GM23338 (cell line): ENCODE measurements at regions not wholly inside any gene's neighbourhood (a gene's known extent, or its start where the extent isn't known, plus 50 kb on each side); places are given as distances from the start of the nearest gene placed in this dataset.

ENCODE experiments used
- ATAC-seq: fragments of 200-7000 bp; cut with Tn5 transposase; 3 replicates; pipeline ENCODE4 v1.9.1; 2020
- DNase-seq: peaks from one replicate; pipeline ENCODE4 v3.0.0-alpha.2; 2015; ENCODE audit warnings: low spot score
- H2AFZ ChIP-seq: fragments of 200-600 bp; sonication (generic); 2 replicates; pipeline ENCODE4 v1.8.0; 2016; ENCODE audit warnings: antibody characterized with exemption, mild to moderate bottlenecking, moderate library complexity
- H3F3A ChIP-seq: fragments of 200-600 bp; sonication (generic); replicated peaks from 2 replicates; pipeline ENCODE4 v1.8.0; 2017; ENCODE audit warnings: antibody characterized with exemption, mixed run types, low read depth
- H3K27ac ChIP-seq: fragments of 200-600 bp; sonication (generic); 2 replicates; pipeline ENCODE4 v1.6.1; 2016; ENCODE audit warnings: low read depth
- H3K27me3 ChIP-seq: fragments of 200-600 bp; sonication (generic); 2 replicates; pipeline ENCODE4 v1.8.0; 2016; ENCODE audit warnings: mild to moderate bottlenecking, mixed run types, moderate library complexity; ENCODE audit not compliant: insufficient read depth
- H3K36me3 ChIP-seq: fragments of 200-600 bp; sonication (generic); 2 replicates; pipeline ENCODE4 v1.8.0; 2016; ENCODE audit warnings: mild to moderate bottlenecking; ENCODE audit not compliant: insufficient read depth
- H3K4me1 ChIP-seq: fragments of 200-600 bp; sonication (generic); 2 replicates; pipeline ENCODE4 v1.8.0; 2016; ENCODE audit warnings: mild to moderate bottlenecking, moderate library complexity; ENCODE audit not compliant: insufficient read depth
- H3K4me2 ChIP-seq: fragments of 200-600 bp; sonication (generic); 2 replicates; pipeline ENCODE4 v1.7.1; 2017; ENCODE audit warnings: mixed run types
- H3K4me3 ChIP-seq: fragments of 200-600 bp; sonication (generic); 2 replicates; pipeline ENCODE4 v1.6.1; 2016; ENCODE audit warnings: mixed run types
- H3K79me2 ChIP-seq: fragments of 200-600 bp; sonication (generic); replicated peaks from 2 replicates; pipeline ENCODE4 v1.8.0; 2017; ENCODE audit warnings: mild to moderate bottlenecking; ENCODE audit not compliant: insufficient read depth
- H3K9me2 ChIP-seq: fragments of 200-600 bp; sonication (generic); 2 replicates; pipeline ENCODE4 v1.8.0; 2017; ENCODE audit not compliant: insufficient read depth
- H4K20me1 ChIP-seq: fragments of 200-600 bp; sonication (generic); replicated peaks from 2 replicates; pipeline ENCODE4 v1.8.0; 2017; ENCODE audit warnings: mild to moderate bottlenecking; ENCODE audit not compliant: insufficient read depth
- H3K27ac Mint-ChIP-seq: 2 replicates; pipeline ENCODE4 v1.8.0; 2020; ENCODE audit warnings: inconsistent platforms, mild to moderate bottlenecking, moderate library complexity, mixed read lengths
- H3K27me3 Mint-ChIP-seq: 3 replicates; pipeline ENCODE4 v1.8.0; 2022; ENCODE audit warnings: low read depth, mild to moderate bottlenecking, moderate library complexity, mixed read lengths, inconsistent platforms; ENCODE audit not compliant: insufficient read depth, poor library complexity
- H3K36me3 Mint-ChIP-seq: 3 replicates; pipeline ENCODE4 v1.8.0; 2021; ENCODE audit warnings: low read depth, mild to moderate bottlenecking, inconsistent platforms, moderate library complexity, mixed read lengths
- H3K4me1 Mint-ChIP-seq: 3 replicates; pipeline ENCODE4 v1.8.0; 2020; ENCODE audit warnings: mild to moderate bottlenecking, inconsistent platforms, mixed read lengths
- H3K4me3 Mint-ChIP-seq: 3 replicates; pipeline ENCODE4 v1.8.0; 2021; ENCODE audit warnings: moderate library complexity, mild to moderate bottlenecking, inconsistent platforms, mixed read lengths
- H3K9me3 Mint-ChIP-seq: 3 replicates; pipeline ENCODE4 v1.8.0; 2020; ENCODE audit warnings: moderate library complexity, mild to moderate bottlenecking, inconsistent platforms, mixed read lengths
- EZH2phosphoT487 ChIP-seq: fragments of 200-600 bp; sonication (generic); IDR thresholded peaks from one replicate; pipeline ENCODE4 v1.8.1; 2018; ENCODE audit warnings: antibody characterized with exemption; ENCODE audit not compliant: unreplicated experiment
- NANOG ChIP-seq: IDR thresholded peaks from 2 replicates; pipeline ENCODE4 v1.6.1; 2016; ENCODE audit warnings: antibody characterized with exemption, borderline replicate concordance
- STAT1 ChIP-seq: IDR thresholded peaks from one replicate; pipeline ENCODE4 v1.6.1; 2016; ENCODE audit warnings: antibody characterized with exemption; ENCODE audit not compliant: unreplicated experiment
- ZNF331 ChIP-seq: fragments of 250-450 bp; sonication (Bioruptor Pico); IDR thresholded peaks from 2 replicates; pipeline ENCODE4 v1.5.0; 2020; ENCODE audit warnings: low read depth, mild to moderate bottlenecking, moderate library complexity
- TF ChIP-seq, protein P1 (sequence below): fragments of 250-450 bp; sonication (Bioruptor Pico); IDR thresholded peaks from 2 replicates; pipeline ENCODE4 v1.5.0; 2020; ENCODE audit warnings: mild to moderate bottlenecking, moderate library complexity
- TF ChIP-seq, protein P2 (sequence below): IDR thresholded peaks from 2 replicates; pipeline ENCODE4 v1.6.1; 2016; ENCODE audit warnings: antibody characterized with exemption

DNA sequence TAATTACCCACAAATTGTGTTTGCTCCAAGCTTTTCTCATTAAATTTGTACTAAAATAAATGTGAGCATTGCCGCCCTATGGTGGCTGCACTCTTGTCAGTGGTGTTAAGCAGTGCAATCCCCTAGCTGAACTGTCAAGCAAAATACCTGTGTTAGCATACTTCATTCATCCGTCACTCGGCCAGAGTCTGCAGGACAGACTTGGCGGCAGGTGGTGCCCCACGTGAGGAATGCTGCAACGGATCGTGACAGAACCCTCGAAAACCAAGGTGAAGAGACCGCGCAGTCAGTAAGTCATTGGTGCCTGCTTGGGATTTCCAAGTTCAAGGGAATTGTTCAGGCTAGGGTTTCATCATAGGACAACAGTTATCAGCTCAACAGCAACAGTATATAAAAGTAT is 1592.1 kb upstream of the TENM4 start:
- no peak overlapping the region for H3K4me3 Mint-ChIP-seq

More for the DNA sequence above, 1592.1 kb upstream of the TENM4 start:
- H3K4me2 ChIP-seq, result no peak overlapping the region
- no peaks in the 10 kb centered on the region for H4K20me1 ChIP-seq
- no peaks in the 10 kb centered on the region for H3K27me3 ChIP-seq
- no peak overlapping the region for H2AFZ ChIP-seq
- Mint-ChIP-seq H3K36me3 (peaks cover 27% of the 10 kb centered on the region), H3K9me3 (peaks cover 30% of the 10 kb centered on the region), H3K4me1 (no peaks in the 10 kb centered on the region), H3K27me3 (peaks cover 2% of the 10 kb centered on the region), H3K27ac (no peak overlapping the region)
- no peak overlapping the region for H3K27ac ChIP-seq
- H3K4me3 ChIP-seq, result no peak overlapping the region
- TF ChIP-seq NANOG (no peak), EZH2phosphoT487 (no peak), ZNF331 (CRISPR knock-in tag) (no peak), STAT1 (no peak)
- TF ChIP-seq, protein P1, sequence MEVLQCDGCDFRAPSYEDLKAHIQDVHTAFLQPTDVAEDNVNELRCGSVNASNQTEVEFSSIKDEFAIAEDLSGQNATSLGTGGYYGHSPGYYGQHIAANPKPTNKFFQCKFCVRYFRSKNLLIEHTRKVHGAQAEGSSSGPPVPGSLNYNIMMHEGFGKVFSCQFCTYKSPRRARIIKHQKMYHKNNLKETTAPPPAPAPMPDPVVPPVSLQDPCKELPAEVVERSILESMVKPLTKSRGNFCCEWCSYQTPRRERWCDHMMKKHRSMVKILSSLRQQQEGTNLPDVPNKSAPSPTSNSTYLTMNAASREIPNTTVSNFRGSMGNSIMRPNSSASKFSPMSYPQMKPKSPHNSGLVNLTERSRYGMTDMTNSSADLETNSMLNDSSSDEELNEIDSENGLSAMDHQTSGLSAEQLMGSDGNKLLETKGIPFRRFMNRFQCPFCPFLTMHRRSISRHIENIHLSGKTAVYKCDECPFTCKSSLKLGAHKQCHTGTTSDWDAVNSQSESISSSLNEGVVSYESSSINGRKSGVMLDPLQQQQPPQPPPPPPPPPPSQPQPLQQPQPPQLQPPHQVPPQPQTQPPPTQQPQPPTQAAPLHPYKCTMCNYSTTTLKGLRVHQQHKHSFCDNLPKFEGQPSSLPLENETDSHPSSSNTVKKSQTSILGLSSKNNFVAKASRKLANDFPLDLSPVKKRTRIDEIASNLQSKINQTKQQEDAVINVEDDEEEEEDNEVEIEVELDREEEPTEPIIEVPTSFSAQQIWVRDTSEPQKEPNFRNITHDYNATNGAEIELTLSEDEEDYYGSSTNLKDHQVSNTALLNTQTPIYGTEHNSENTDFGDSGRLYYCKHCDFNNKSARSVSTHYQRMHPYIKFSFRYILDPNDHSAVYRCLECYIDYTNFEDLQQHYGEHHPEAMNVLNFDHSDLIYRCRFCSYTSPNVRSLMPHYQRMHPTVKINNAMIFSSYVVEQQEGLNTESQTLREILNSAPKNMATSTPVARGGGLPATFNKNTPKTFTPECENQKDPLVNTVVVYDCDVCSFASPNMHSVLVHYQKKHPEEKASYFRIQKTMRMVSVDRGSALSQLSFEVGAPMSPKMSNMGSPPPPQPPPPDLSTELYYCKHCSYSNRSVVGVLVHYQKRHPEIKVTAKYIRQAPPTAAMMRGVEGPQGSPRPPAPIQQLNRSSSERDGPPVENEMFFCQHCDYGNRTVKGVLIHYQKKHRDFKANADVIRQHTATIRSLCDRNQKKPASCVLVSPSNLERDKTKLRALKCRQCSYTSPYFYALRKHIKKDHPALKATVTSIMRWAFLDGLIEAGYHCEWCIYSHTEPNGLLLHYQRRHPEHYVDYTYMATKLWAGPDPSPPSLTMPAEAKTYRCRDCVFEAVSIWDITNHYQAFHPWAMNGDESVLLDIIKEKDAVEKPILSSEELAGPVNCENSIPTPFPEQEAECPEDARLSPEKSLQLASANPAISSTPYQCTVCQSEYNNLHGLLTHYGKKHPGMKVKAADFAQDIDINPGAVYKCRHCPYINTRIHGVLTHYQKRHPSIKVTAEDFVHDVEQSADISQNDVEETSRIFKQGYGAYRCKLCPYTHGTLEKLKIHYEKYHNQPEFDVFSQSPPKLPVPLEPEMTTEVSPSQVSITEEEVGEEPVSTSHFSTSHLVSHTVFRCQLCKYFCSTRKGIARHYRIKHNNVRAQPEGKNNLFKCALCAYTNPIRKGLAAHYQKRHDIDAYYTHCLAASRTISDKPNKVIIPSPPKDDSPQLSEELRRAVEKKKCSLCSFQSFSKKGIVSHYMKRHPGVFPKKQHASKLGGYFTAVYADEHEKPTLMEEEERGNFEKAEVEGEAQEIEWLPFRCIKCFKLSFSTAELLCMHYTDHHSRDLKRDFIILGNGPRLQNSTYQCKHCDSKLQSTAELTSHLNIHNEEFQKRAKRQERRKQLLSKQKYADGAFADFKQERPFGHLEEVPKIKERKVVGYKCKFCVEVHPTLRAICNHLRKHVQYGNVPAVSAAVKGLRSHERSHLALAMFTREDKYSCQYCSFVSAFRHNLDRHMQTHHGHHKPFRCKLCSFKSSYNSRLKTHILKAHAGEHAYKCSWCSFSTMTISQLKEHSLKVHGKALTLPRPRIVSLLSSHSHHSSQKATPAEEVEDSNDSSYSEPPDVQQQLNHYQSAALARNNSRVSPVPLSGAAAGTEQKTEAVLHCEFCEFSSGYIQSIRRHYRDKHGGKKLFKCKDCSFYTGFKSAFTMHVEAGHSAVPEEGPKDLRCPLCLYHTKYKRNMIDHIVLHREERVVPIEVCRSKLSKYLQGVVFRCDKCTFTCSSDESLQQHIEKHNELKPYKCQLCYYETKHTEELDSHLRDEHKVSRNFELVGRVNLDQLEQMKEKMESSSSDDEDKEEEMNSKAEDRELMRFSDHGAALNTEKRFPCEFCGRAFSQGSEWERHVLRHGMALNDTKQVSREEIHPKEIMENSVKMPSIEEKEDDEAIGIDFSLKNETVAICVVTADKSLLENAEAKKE (CRISPR knock-in tag), result no peak
- TF ChIP-seq, protein P2, sequence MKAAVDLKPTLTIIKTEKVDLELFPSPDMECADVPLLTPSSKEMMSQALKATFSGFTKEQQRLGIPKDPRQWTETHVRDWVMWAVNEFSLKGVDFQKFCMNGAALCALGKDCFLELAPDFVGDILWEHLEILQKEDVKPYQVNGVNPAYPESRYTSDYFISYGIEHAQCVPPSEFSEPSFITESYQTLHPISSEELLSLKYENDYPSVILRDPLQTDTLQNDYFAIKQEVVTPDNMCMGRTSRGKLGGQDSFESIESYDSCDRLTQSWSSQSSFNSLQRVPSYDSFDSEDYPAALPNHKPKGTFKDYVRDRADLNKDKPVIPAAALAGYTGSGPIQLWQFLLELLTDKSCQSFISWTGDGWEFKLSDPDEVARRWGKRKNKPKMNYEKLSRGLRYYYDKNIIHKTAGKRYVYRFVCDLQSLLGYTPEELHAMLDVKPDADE, result no peak
- no peaks in the 10 kb centered on the region for H3K4me1 ChIP-seq
- no peaks in the 10 kb centered on the region for H3F3A ChIP-seq
- ATAC-seq (no peak), DNase-seq (no peak)
- H3K79me2 ChIP-seq, result no peaks in the 10 kb centered on the region
- no peaks in the 10 kb centered on the region; the same call in 1 of the 2 replicates for H3K36me3 ChIP-seq
- H3K9me2 ChIP-seq, result no peaks in the 10 kb centered on the region
